ENCODE measurements at regions not wholly inside any gene's neighbourhood (a gene's known extent, or its start where the extent isn't known, plus 50 kb on each side); places are given as distances from the start of the nearest gene placed in this dataset.

GRCh38 chr19:30070198-30070967, 128.3 kb downstream of the URI1 start:
- Histone ChIP-seq H3K4me3 (no peak overlapping the region), H3K27me3 (no peaks in the 10 kb centered on the region), H3K27ac (no peak overlapping the region), H3K4me1 (replicated peaks in 1 of 2) (no peaks in the 10 kb centered on the region), H3K36me3 (replicated peaks in 1 of 2) (no peaks in the 10 kb centered on the region), H3K9me3 (replicated peaks in 1 of 3) (no peaks in the 10 kb centered on the region)
- intact Hi-C loops (cut with DNase I) = no loop called here
- TF ChIP-seq POLR2A (IDR thresholded peaks at IDR 0.05) (no peak), CTCF (IDR thresholded peaks at IDR 0.05) (no peak)
- 59 to 77% (median 74%) methylated on average over 12 to 29 of the region's 29 CpGs for WGBS, 4 donors
- DNase-seq = no peak

GRCh38 chr19:30070968-30071632, 129.1 kb downstream of the URI1 start:
- Histone ChIP-seq H3K36me3 (replicated peaks in 1 of 2) (no peaks in the 10 kb centered on the region), H3K9me3 (replicated peaks in 1 of 3) (no peaks in the 10 kb centered on the region), H3K4me1 (replicated peaks in 1 of 2) (no peaks in the 10 kb centered on the region), H3K27me3 (no peaks in the 10 kb centered on the region), H3K27ac (no peak overlapping the region), H3K4me3 (no peak overlapping the region)
- intact Hi-C loops (cut with DNase I) = no loop called here
- TF ChIP-seq CTCF (IDR thresholded peaks at IDR 0.05) = no peak
- no peak for TF ChIP-seq POLR2A (IDR thresholded peaks at IDR 0.05)
- 53 to 77% (median 54%) methylated on average over 12 to 26 of the region's 26 CpGs for WGBS, 4 donors
- DNase-seq = no peak

GRCh38 chr19:30071871-30072270, 129.8 kb downstream of the URI1 start:
- H3K9me3 ChIP-seq (replicated peaks in 1 of 3) = no peaks in the 10 kb centered on the region
- DNase-seq = no peak
- intact Hi-C loops (cut with DNase I) = no loop called here
- no peaks in the 10 kb centered on the region for H3K36me3 ChIP-seq (replicated peaks in 1 of 2)
- no peak overlapping the region for H3K4me3 ChIP-seq
- H3K4me1 ChIP-seq (replicated peaks in 1 of 2) = no peaks in the 10 kb centered on the region
- WGBS, 4 donors = 89 to 93% (median 92%) methylated on average over 15 of the region's 15 CpGs
- no peaks in the 10 kb centered on the region for H3K27me3 ChIP-seq
- TF ChIP-seq POLR2A (IDR thresholded peaks at IDR 0.05) (no peak), CTCF (IDR thresholded peaks at IDR 0.05) (no peak)
- no peak overlapping the region for H3K27ac ChIP-seq

- H3K27ac ChIP-seq = no peak overlapping the region
- TF ChIP-seq POLR2A (IDR thresholded peaks at IDR 0.05) (no peak), CTCF (IDR thresholded peaks at IDR 0.05) (no peak)
- H3K9me3 ChIP-seq (replicated peaks in 1 of 3) = no peaks in the 10 kb centered on the region
- H3K27me3 ChIP-seq = no peaks in the 10 kb centered on the region
- WGBS, 4 donors = 87 to 90% (median 89%) methylated on average over 13 to 16 of the region's 16 CpGs
- H3K4me1 ChIP-seq (replicated peaks in 1 of 2) = no peaks in the 10 kb centered on the region
- no peaks in the 10 kb centered on the region for H3K36me3 ChIP-seq (replicated peaks in 1 of 2)
- intact Hi-C loops (cut with DNase I) = no loop called here
- no peak overlapping the region for H3K4me3 ChIP-seq
- no peak for DNase-seq
These were observed 131.3 kb downstream of the URI1 start for GRCh38 chr19:30073152-30074000.
